ENCODE measurements at regions not wholly inside any gene's neighbourhood (a gene's known extent, or its start where the extent isn't known, plus 50 kb on each side); places are given as distances from the start of the nearest gene placed in this dataset.

DNA sequence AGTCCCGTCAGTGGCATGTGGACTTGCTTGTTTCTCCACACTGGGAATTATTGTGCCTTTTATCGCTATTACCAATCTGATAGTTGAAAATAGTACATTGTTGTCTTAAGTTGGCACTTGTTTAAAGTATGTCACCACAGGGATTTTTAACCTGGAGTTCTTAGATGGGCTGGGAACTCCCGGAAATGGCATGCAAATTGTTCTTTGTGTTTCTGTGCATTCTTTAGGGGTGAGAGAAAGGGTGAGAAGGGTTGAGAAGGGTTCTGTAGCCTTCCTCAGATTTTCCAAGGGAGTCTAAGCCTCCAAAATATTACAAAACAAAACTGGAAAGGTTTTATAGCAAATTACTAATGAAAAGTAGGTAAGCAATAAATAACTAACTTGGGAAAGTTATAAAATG is 176.9 kb downstream of the ZIC3 start:
- TF ChIP-seq, protein P1, sequence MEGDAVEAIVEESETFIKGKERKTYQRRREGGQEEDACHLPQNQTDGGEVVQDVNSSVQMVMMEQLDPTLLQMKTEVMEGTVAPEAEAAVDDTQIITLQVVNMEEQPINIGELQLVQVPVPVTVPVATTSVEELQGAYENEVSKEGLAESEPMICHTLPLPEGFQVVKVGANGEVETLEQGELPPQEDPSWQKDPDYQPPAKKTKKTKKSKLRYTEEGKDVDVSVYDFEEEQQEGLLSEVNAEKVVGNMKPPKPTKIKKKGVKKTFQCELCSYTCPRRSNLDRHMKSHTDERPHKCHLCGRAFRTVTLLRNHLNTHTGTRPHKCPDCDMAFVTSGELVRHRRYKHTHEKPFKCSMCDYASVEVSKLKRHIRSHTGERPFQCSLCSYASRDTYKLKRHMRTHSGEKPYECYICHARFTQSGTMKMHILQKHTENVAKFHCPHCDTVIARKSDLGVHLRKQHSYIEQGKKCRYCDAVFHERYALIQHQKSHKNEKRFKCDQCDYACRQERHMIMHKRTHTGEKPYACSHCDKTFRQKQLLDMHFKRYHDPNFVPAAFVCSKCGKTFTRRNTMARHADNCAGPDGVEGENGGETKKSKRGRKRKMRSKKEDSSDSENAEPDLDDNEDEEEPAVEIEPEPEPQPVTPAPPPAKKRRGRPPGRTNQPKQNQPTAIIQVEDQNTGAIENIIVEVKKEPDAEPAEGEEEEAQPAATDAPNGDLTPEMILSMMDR (IDR thresholded peaks at IDR 0.05): no peak
- no peak for TF ChIP-seq POLR2A (IDR thresholded peaks at IDR 0.05)

All from lower leg skin (tissue), 3 donors.